Neural cell (in vitro differentiated cells): ENCODE measurements at regions not wholly inside any gene's neighbourhood (a gene's known extent, or its start where the extent isn't known, plus 50 kb on each side); places are given as distances from the start of the nearest gene placed in this dataset.

Source experiments
- H2AFZ ChIP-seq: fragments of 200-600, 300-800 bp; sonication (generic), shearing (Covaris generic); 2 replicates; pipeline ENCODE4 v1.6.0; 2014; ENCODE audit warnings: low read depth, mild to moderate bottlenecking, antibody characterized with exemption, low read length, moderate library complexity
- H3F3A ChIP-seq: fragments of 200-600 bp; shearing (Covaris generic); 2 replicates; pipeline ENCODE4 v1.6.1; 2016; ENCODE audit warnings: mild to moderate bottlenecking, moderate library complexity, mixed read lengths, antibody characterized with exemption, low read length; ENCODE audit not compliant: insufficient read depth, poor library complexity, severe bottlenecking
- H3K27ac ChIP-seq: fragments of 200-600, 300-800 bp; sonication (generic), shearing (Covaris generic); 2 replicates; pipeline ENCODE4 v1.5.1; 2014; ENCODE audit warnings: mild to moderate bottlenecking, low read length, moderate library complexity
- H3K27me3 ChIP-seq: fragments of 300-800, 200-600 bp; sonication (generic), shearing (Covaris generic); 2 replicates; pipeline ENCODE4 v1.6.0; 2014; ENCODE audit warnings: mild to moderate bottlenecking, low read depth, low read length, moderate library complexity; ENCODE audit not compliant: insufficient read depth
- H3K36me3 ChIP-seq: fragments of 300-800, 200-600 bp; sonication (generic), shearing (Covaris generic); 2 replicates; pipeline ENCODE4 v1.5.1; 2014; ENCODE audit warnings: mild to moderate bottlenecking, antibody characterized with exemption, low read length, moderate library complexity; ENCODE audit not compliant: insufficient read depth
- H3K4me2 ChIP-seq: fragments of 300-800, 200-600 bp; sonication (generic), shearing (Covaris generic); 2 replicates; pipeline ENCODE4 v1.6.0; 2014; ENCODE audit warnings: mild to moderate bottlenecking, low read length
- H3K4me3 ChIP-seq: fragments of 300-800, 200-600 bp; sonication (generic), shearing (Covaris generic); 2 replicates; pipeline ENCODE4 v1.5.1; 2014; ENCODE audit warnings: mild to moderate bottlenecking, low read length, moderate library complexity
- H3K79me2 ChIP-seq: fragments of 200-600 bp; shearing (Covaris generic); replicated peaks from 2 replicates; pipeline ENCODE4 v1.6.0; 2014; ENCODE audit warnings: mild to moderate bottlenecking, low read length, moderate library complexity; ENCODE audit not compliant: insufficient read depth
- H3K9ac ChIP-seq: fragments of 300-800, 200-600 bp; sonication (generic), shearing (Covaris generic); 2 replicates; pipeline ENCODE4 v1.6.1; 2016; ENCODE audit warnings: mild to moderate bottlenecking, low read length, mixed read lengths
- H3K9me2 ChIP-seq: fragments of 200-600 bp; shearing (Covaris generic); 2 replicates; pipeline ENCODE4 v1.6.1; 2016; ENCODE audit warnings: mild to moderate bottlenecking, low read length, mixed read lengths; ENCODE audit not compliant: insufficient read depth
- H3K9me3 ChIP-seq: fragments of 200-600, 300-800 bp; sonication (generic), shearing (Covaris generic); 2 replicates; pipeline ENCODE4 v1.6.1; 2016; ENCODE audit warnings: mild to moderate bottlenecking, mixed run types, low read length, moderate library complexity, mixed read lengths
- H4K20me1 ChIP-seq: fragments of 200-600 bp; shearing (Covaris generic); 2 replicates; pipeline ENCODE4 v1.6.1; 2016; ENCODE audit warnings: mild to moderate bottlenecking, mixed run types; ENCODE audit not compliant: insufficient read depth
- CTCF ChIP-seq: fragments of 450-650 bp; IDR thresholded peaks from 2 replicates; pipeline ENCODE4 v1.5.1; 2014; ENCODE audit warnings: antibody characterized with exemption, mild to moderate bottlenecking, moderate library complexity; ENCODE audit not compliant: poor library complexity, severe bottlenecking
- EP300 ChIP-seq: fragments of 450-650 bp; conservative IDR thresholded peaks from 2 replicates; pipeline ENCODE4 v1.6.1; 2014; ENCODE audit warnings: antibody characterized with exemption, mild to moderate bottlenecking, moderate library complexity; ENCODE audit not compliant: poor library complexity, severe bottlenecking
- POLR2AphosphoS5 ChIP-seq: IDR thresholded peaks from 2 replicates; pipeline ENCODE4 v1.6.1; 2012
- RAD21 ChIP-seq: fragments of 450-650 bp; conservative IDR thresholded peaks from 2 replicates; pipeline ENCODE4 v1.6.1; 2014; ENCODE audit warnings: antibody characterized with exemption, mild to moderate bottlenecking, moderate library complexity
- REST ChIP-seq: IDR thresholded peaks from 2 replicates; pipeline ENCODE4 v1.6.1; 2012; ENCODE audit warnings: borderline replicate concordance
- SMC3 ChIP-seq: fragments of 450-650 bp; conservative IDR thresholded peaks from 2 replicates; pipeline ENCODE4 v1.6.1; 2014; ENCODE audit warnings: antibody characterized with exemption, mild to moderate bottlenecking, moderate library complexity; ENCODE audit not compliant: poor library complexity

- Histone ChIP-seq H3K9ac (no peak overlapping the region), H3K79me2 (no peaks in the 10 kb centered on the region), H3K27ac (no peak overlapping the region), H3K4me3 (no peak overlapping the region), H3K4me2 (no peak overlapping the region), H3F3A (no peaks in the 10 kb centered on the region), H2AFZ (no peak overlapping the region), H4K20me1 (no peaks in the 10 kb centered on the region), H3K9me2 (no peaks in the 10 kb centered on the region), H3K9me3 (no peaks in the 10 kb centered on the region), H3K36me3 (no peaks in the 10 kb centered on the region), H3K27me3 (no peaks in the 10 kb centered on the region)
- TF ChIP-seq CTCF, result no peak
- TF ChIP-seq POLR2AphosphoS5, result no peak
- no peak for TF ChIP-seq EP300
Measured at GRCh38 chr5:174316326-174316725, 270.8 kb downstream of the NSG2 start.

GRCh38 chr5:174317256-174317894 lies 271.9 kb downstream of the NSG2 start:
- no peak overlapping the region for H3K4me2 ChIP-seq
- no peak overlapping the region for H3K4me3 ChIP-seq

More at GRCh38 chr5:174317256-174317894, 271.9 kb downstream of the NSG2 start:
- H3K79me2 ChIP-seq, result no peaks in the 10 kb centered on the region
- H2AFZ ChIP-seq, result no peak overlapping the region
- H3F3A ChIP-seq, result no peaks in the 10 kb centered on the region
- no peak overlapping the region for H3K9ac ChIP-seq
- no peaks in the 10 kb centered on the region for H3K9me2 ChIP-seq
- H3K27ac ChIP-seq, result no peak overlapping the region
- no peaks in the 10 kb centered on the region for H3K36me3 ChIP-seq
- H3K9me3 ChIP-seq, result no peaks in the 10 kb centered on the region
- TF ChIP-seq CTCF (peak; percentile 97), RAD21 (peak; percentile 100), SMC3 (peak; percentile 99), REST (no peak)
- no peaks in the 10 kb centered on the region for H3K27me3 ChIP-seq
- no peaks in the 10 kb centered on the region for H4K20me1 ChIP-seq
